HFFc6 (cell line): ENCODE measurements at regions not wholly inside any gene's neighbourhood (a gene's known extent, or its start where the extent isn't known, plus 50 kb on each side); places are given as distances from the start of the nearest gene placed in this dataset.

Experiments used
- DNase-seq: peaks from one replicate; pipeline ENCODE4 v3.0.0-alpha.2; 2018
- H3K27ac Mint-ChIP-seq: 2 replicates; pipeline ENCODE4 v1.8.0; 2020; ENCODE audit warnings: mild to moderate bottlenecking, mixed read lengths
- H3K27me3 Mint-ChIP-seq: 2 replicates; pipeline ENCODE4 v1.8.0; 2021; ENCODE audit warnings: mild to moderate bottlenecking, moderate library complexity, mixed read lengths; ENCODE audit not compliant: insufficient read depth
- H3K36me3 Mint-ChIP-seq: 2 replicates; pipeline ENCODE4 v1.8.0; 2021; ENCODE audit warnings: low read depth, mixed read lengths
- H3K4me1 Mint-ChIP-seq: 2 replicates; pipeline ENCODE4 v1.8.0; 2020; ENCODE audit warnings: low read depth, mixed read lengths
- H3K4me3 Mint-ChIP-seq: 2 replicates; pipeline ENCODE4 v1.8.0; 2020; ENCODE audit warnings: mild to moderate bottlenecking, moderate library complexity, mixed read lengths
- H3K9me3 Mint-ChIP-seq: 2 replicates; pipeline ENCODE4 v1.8.0; 2020; ENCODE audit warnings: mild to moderate bottlenecking, mixed read lengths
- TF ChIP-seq, protein P1 (sequence below): fragments of 200-600 bp; sonication (generic); IDR thresholded peaks from 2 replicates; pipeline ENCODE4 v1.5.0; 2021; ENCODE audit warnings: antibody characterized with exemption, mild to moderate bottlenecking

DNA sequence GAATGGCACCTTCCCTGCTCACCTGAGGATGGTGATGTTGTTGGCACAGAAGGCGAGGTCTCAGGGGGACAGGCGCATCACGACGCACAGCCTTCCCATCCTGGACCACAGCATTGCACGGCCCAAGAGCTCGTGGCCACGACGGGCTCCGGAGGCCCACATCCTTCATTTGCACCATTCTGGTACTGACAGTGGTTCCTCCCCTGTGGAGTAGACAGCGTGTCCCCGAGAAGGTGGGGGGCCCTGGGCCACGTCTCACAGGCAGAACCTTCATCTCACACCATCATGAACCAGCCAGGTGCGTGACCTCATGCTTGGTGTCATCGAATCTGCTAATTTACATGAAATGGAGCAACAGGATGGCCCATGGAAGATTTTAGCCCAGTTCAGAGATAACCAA lies 180.0 kb downstream of the CTTN start:
- Mint-ChIP-seq H3K4me3 (no peak overlapping the region), H3K4me1 (no peaks in the 10 kb centered on the region), H3K36me3 (no peaks in the 10 kb centered on the region), H3K27ac (no peak overlapping the region), H3K27me3 (peaks cover 10% of the 10 kb centered on the region; the same call in 1 of the 2 replicates), H3K9me3 (peaks cover 60% of the 10 kb centered on the region)
- DNase-seq = no peak
- TF ChIP-seq, protein P1, sequence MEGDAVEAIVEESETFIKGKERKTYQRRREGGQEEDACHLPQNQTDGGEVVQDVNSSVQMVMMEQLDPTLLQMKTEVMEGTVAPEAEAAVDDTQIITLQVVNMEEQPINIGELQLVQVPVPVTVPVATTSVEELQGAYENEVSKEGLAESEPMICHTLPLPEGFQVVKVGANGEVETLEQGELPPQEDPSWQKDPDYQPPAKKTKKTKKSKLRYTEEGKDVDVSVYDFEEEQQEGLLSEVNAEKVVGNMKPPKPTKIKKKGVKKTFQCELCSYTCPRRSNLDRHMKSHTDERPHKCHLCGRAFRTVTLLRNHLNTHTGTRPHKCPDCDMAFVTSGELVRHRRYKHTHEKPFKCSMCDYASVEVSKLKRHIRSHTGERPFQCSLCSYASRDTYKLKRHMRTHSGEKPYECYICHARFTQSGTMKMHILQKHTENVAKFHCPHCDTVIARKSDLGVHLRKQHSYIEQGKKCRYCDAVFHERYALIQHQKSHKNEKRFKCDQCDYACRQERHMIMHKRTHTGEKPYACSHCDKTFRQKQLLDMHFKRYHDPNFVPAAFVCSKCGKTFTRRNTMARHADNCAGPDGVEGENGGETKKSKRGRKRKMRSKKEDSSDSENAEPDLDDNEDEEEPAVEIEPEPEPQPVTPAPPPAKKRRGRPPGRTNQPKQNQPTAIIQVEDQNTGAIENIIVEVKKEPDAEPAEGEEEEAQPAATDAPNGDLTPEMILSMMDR = no peak

DNA sequence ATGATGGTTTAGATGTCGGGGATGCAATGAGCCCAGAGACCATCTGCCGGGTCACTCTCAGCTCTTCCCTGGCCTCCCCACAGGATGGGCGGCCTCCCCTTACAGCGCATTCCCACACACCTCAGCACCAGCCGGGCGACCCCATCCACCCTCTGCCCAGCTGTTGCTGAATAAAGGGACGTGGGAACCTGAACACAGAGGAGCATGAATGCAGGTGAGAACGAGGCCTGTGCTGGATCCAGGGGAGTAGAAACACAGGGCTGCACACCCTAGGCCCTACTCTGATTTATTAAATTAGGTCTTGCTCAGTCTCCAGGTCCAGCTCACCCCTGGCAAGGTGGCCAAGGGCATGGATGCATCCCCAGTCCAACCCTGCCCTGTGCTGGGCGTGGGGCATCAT lies 180.5 kb downstream of the CTTN start:
- Mint-ChIP-seq H3K4me3 (no peak overlapping the region), H3K9me3 (peaks cover 62% of the 10 kb centered on the region), H3K27ac (no peak overlapping the region), H3K4me1 (no peaks in the 10 kb centered on the region), H3K36me3 (no peaks in the 10 kb centered on the region), H3K27me3 (peaks cover 10% of the 10 kb centered on the region; the same call in 1 of the 2 replicates)
- DNase-seq = no peak
- TF ChIP-seq, protein P1 = no peak

DNA sequence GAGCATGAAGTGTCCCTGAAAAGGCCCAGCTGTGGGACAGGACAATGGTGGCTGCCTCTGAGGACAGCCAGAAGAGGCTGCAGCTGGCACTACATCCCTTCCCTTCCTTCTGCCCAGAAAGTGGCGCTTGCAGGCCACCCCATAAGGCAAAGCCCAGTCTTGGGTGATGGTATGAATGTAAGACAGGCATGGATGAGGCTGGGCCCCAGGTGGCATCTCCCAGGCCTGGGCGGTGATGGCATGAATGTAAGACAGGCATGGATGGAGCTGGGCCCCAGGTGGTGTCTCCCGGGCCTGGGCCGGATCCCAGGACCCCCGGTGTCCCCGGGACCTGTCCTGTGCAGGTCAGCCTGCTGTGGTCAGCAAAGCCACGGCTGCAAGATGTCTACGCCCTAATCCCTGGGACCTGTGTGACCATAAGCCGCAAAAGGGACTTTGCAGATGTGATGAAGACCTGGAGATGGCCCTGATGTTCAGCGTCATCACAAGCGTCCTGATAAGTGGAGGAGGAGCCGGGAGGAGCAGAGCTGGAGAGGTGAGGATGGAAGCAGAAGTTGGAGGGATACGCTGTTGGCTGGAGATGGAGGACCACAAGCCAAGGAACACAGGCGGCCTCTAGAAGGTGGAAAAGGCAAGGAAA lies 181.1 kb downstream of the CTTN start:
- Mint-ChIP-seq H3K36me3 (no peaks in the 10 kb centered on the region), H3K9me3 (peaks cover 62% of the 10 kb centered on the region), H3K27ac (no peak overlapping the region), H3K4me1 (no peaks in the 10 kb centered on the region), H3K27me3 (peaks cover 10% of the 10 kb centered on the region; the same call in 1 of the 2 replicates), H3K4me3 (no peak overlapping the region)
- no peak for DNase-seq
- TF ChIP-seq, protein P1 = no peak

DNA sequence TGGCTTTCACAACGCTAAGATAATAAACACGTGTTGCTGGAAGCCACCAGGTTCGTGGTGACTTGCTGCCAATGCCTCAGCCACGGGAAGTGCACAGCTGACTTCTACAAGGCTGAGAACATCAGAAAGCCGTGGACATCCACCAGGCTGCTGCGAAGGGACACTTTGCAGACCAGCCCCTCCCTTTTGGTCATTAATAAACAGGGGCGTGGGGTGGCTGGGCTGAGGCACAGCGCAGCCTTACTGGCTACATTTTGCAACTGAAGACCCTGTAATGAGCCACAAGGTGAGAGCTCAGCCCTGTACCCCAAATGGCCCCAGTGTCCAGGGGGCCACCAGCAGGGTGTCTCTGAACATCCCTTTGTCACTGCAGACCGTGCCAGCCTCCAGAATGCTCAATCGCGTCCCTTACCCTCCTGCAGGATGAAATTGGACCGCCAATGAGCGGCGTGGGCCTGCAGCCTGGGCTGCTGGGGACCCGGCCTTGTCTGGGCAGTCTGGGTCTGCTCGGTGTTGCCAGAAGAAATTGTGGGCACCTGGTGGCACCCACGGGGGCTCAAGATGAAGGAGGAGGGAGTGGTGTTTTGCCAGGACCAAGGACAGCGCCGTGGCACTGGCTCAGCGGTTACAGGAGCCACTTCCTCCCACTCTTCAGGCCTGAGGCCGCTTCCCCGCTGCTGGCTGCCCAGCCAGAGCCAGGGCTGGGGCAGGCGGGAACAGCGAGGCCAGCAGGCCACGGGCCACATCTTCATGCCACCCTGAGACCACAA lies 181.9 kb downstream of the CTTN start:
- H3K9me3 Mint-ChIP-seq = peaks cover 62% of the 10 kb centered on the region
- H3K36me3 Mint-ChIP-seq = no peaks in the 10 kb centered on the region
- DNase-seq = no peak
- no peak overlapping the region for H3K4me3 Mint-ChIP-seq
- H3K27ac Mint-ChIP-seq = no peak overlapping the region
- no peaks in the 10 kb centered on the region for H3K4me1 Mint-ChIP-seq
- H3K27me3 Mint-ChIP-seq = peaks cover 8% of the 10 kb centered on the region; the same call in 1 of the 2 replicates
- TF ChIP-seq, protein P1 = no peak

DNA sequence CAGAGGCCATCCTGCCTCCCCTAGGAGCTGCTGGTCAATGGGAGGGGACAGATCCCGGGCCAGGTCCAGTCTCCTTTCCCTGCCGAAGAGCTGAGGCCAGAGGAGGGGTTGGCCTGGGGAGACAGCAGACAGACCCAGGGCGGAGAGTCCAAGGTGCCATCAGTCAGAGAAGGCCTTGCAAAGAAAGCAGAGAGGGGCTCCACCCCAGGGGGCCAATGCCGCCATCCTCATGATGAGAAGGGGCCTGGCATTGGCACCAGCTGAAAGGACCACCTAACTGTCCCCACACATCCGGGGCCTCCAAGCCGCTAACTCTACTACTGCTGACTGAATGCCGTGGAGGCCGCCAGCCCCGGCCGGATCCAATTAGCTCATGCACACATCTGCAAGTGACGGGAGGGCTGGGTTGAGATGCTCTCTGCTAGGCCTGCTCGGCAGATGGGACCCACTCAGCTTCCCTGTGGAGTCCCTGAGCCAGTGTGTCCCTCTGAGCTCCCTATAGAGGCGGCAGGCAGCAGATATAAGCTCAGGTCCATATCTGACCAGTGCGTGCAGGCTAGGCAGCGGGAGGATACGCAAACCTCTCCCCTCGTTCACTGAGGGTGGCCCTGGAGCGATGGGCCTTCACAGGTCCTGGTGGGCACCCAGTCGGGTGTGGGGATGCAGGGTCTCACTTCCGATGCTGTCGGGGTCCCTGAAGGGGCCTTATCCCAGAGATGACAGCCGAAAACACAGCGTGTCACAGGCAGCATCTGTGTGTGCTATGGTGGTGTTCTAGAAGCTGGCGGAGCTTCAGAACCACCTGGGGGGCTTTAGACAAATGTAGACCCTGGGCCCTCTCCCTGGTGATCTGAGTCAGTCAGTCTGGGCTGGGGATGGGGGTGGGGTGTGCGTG lies 183.9 kb downstream of the CTTN start:
- no peak overlapping the region for H3K27ac Mint-ChIP-seq
- TF ChIP-seq, protein P1 = no peak
- peaks cover 65% of the 10 kb centered on the region for H3K9me3 Mint-ChIP-seq
- no peak for DNase-seq
- no peaks in the 10 kb centered on the region for H3K4me1 Mint-ChIP-seq
- H3K27me3 Mint-ChIP-seq = peaks cover 10% of the 10 kb centered on the region
- H3K4me3 Mint-ChIP-seq = no peak overlapping the region
- H3K36me3 Mint-ChIP-seq = peaks cover 4% of the 10 kb centered on the region; the same call in 1 of the 2 replicates
